ENCODE measurements at regions not wholly inside any gene's neighbourhood (a gene's known extent, or its start where the extent isn't known, plus 50 kb on each side); places are given as distances from the start of the nearest gene placed in this dataset.
A peak's percentile ranks its signal among the peaks of the same experiment; 100 is the strongest.

GRCh38 chr9:121599872-121600585 lies 51.4 kb upstream of the DAB2IP start:
- Histone ChIP-seq H4K20me1 (ENCODE audit: insufficient read depth) (no peaks in the 10 kb centered on the region), H3K36me3 (ENCODE audit: low read depth) (no peaks in the 10 kb centered on the region), H2AFZ (peak overlapping the region; percentile 69), H3K4me3 (peak overlapping the region; percentile 73), H3K4me2 (ENCODE audit: unreplicated experiment) (peak overlapping the region; percentile 69), H3K9ac (peak overlapping the region; percentile 45; the same call in 1 of the 2 replicates), H3K9me2 (ENCODE audit: insufficient read depth) (no peaks in the 10 kb centered on the region), H3F3A (ENCODE audit: insufficient read depth) (peaks cover 20% of the 10 kb centered on the region), H3K27me3 (replicated peaks; ENCODE audit: insufficient read depth) (peaks cover 10% of the 10 kb centered on the region; the same call in 1 of the 2 replicates), H3K9me3 (ENCODE audit: low read depth) (no peaks in the 10 kb centered on the region), H3K27ac (no peak overlapping the region), H3K79me2 (ENCODE audit: insufficient read depth) (no peaks in the 10 kb centered on the region), H3K4me1 (ENCODE audit: insufficient read depth) (peaks cover 3% of the 10 kb centered on the region; the same call in 1 of the 2 replicates)
- peak; percentile 17 for DNase-seq
- TF ChIP-seq EZH2phosphoT487 (IDR thresholded peaks at IDR 0.05; ENCODE audit: insufficient read depth, low read depth), result no peak
- peak; percentile 32 for TF ChIP-seq EZH2 (IDR thresholded peaks at IDR 0.05; ENCODE audit: insufficient read depth, poor library complexity, severe bottlenecking)
- 27 to 37% methylated on average over 19 to 25 of the region's 25 CpGs for WGBS, 2 experiments (ENCODE audit: low coverage in 1 of 2, low lambda C conversion rate in 2 of 2, missing lambda C conversion rate in 2 of 2)
- in situ Hi-C loops (cut with MboI), result no loop called here

GRCh38 chr9:121601194-121601593 lies 50.2 kb upstream of the DAB2IP start:
- in situ Hi-C loops (cut with MboI), result no loop called here
- no peak for TF ChIP-seq EZH2phosphoT487 (IDR thresholded peaks at IDR 0.05; ENCODE audit: insufficient read depth, low read depth)
- no peak for TF ChIP-seq EZH2 (IDR thresholded peaks at IDR 0.05; ENCODE audit: insufficient read depth, poor library complexity, severe bottlenecking)
- Histone ChIP-seq H3K4me1 (ENCODE audit: insufficient read depth) (peaks cover 3% of the 10 kb centered on the region; the same call in 1 of the 2 replicates), H3F3A (ENCODE audit: insufficient read depth) (peaks cover 20% of the 10 kb centered on the region), H3K9ac (no peak overlapping the region), H3K9me3 (ENCODE audit: low read depth) (no peaks in the 10 kb centered on the region), H3K4me3 (no peak overlapping the region), H3K79me2 (ENCODE audit: insufficient read depth) (no peaks in the 10 kb centered on the region), H3K4me2 (ENCODE audit: unreplicated experiment) (no peak overlapping the region), H3K36me3 (ENCODE audit: low read depth) (no peaks in the 10 kb centered on the region), H4K20me1 (ENCODE audit: insufficient read depth) (no peaks in the 10 kb centered on the region), H3K27ac (no peak overlapping the region), H3K27me3 (replicated peaks; ENCODE audit: insufficient read depth) (peaks cover 10% of the 10 kb centered on the region; the same call in 1 of the 2 replicates), H2AFZ (no peak overlapping the region), H3K9me2 (ENCODE audit: insufficient read depth) (no peaks in the 10 kb centered on the region)
- 48 to 66% methylated on average over 3 of the region's 3 CpGs for WGBS, 2 experiments (ENCODE audit: low coverage in 1 of 2, low lambda C conversion rate in 2 of 2, missing lambda C conversion rate in 2 of 2)
- DNase-seq, result peak; percentile 65

Measured in GM23248 (cell line).